ENCODE measurements at regions not wholly inside any gene's neighbourhood (a gene's known extent, or its start where the extent isn't known, plus 50 kb on each side); places are given as distances from the start of the nearest gene placed in this dataset.
A peak's percentile ranks its signal among the peaks of the same experiment; 100 is the strongest.

DNA sequence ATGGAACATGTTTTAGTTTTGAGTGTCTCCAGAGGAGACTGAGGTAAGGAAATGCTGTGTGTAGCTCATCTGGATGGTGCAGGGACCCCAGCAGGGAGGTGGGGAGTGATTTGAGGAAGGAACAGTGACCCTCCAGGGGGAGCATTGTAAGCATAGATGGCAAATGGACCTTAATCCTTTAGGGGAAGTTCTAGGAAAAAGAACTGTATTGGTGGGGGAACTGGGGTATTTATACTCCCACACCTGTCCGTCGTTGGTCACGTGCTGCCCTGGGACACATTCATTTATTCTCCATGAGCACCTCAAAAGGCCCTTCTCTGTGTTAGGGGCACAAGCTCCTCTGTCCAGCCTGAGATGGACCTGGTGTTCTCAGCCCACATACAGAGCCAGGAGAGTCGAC is 233.9 kb upstream of the HDAC4 start:
- FAIRE-seq (no peak), DNase-seq (no peak)
- H3K4me1 ChIP-seq (ENCODE audit: control insufficient read depth in 3 of 3, insufficient read depth in 2 of 3, low read depth in 1 of 3, low read length in 2 of 3): no peaks in the 10 kb centered on the region
- peaks cover 0 to 10% of the 10 kb centered on the region in 2 donors for H3K9me3 ChIP-seq (ENCODE audit: control insufficient read depth in 2 of 2, insufficient read depth in 1 of 2, low read depth in 1 of 2, low read length in 1 of 2)
- H3K27ac ChIP-seq (ENCODE audit: low read depth in 1 of 3, low read length in 2 of 3): no peak overlapping the region
- H3K4me3 ChIP-seq (ENCODE audit: low read depth in 1 of 3, low read length in 3 of 3): no peak overlapping the region
- WGBS, 3 donors: 85 to 96% (median 88%) methylated on average over 4 of the region's 4 CpGs
- H3K27me3 ChIP-seq (ENCODE audit: control insufficient read depth in 3 of 3, insufficient read depth in 3 of 3, low read length in 3 of 3): no peaks in the 10 kb centered on the region
- H3K36me3 ChIP-seq (ENCODE audit: control insufficient read depth in 3 of 3, insufficient read depth in 2 of 3, low read depth in 1 of 3, low read length in 3 of 3): no peaks in the 10 kb centered on the region

DNA sequence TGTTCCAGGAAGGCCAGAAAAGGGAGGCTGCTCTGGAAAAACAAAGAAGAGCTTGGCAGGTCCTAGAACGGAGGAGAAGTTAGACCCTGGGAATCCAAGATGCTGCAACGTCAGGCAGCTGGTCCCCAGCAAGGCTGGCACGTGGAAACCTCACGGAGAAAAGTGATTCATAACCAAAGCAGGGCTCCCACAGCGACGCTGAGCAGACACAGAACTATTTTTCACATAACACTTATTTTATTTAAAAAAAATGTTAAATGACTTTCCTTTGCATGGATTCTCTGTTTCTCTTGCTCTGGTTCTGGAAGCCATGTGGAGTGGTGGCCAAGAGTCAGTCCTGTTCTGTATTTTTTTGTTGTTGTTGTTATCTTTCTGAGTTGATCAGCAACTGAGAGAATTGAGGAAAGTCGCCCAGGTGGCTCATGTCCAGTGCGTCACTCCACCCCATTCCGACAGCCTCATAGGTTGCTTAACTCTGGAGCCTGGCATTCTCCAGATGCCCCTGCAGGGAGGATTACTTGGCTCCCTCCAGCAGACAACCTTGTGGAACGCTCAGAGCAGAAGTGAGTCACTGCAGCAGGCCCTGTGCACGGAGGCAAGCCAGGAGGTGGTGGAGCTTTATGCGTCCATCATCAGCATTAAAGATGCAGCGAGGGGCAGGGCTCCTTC is 229.9 kb upstream of the HDAC4 start:
- no peak for FAIRE-seq
- H3K9me3 ChIP-seq (ENCODE audit: control insufficient read depth in 2 of 2, insufficient read depth in 1 of 2, low read depth in 1 of 2, low read length in 1 of 2): peaks cover 0 to 5% of the 10 kb centered on the region in 2 donors
- H3K27me3 ChIP-seq (ENCODE audit: control insufficient read depth in 3 of 3, insufficient read depth in 3 of 3, low read length in 3 of 3): no peaks in the 10 kb centered on the region
- no peak overlapping the region for H3K27ac ChIP-seq (ENCODE audit: low read depth in 1 of 3, low read length in 2 of 3)
- WGBS, 3 donors: 62 to 68% (median 68%) methylated on average over 13 of the region's 13 CpGs
- H3K4me3 ChIP-seq (ENCODE audit: low read depth in 1 of 3, low read length in 3 of 3): no peak overlapping the region
- no peaks in the 10 kb centered on the region for H3K36me3 ChIP-seq (ENCODE audit: control insufficient read depth in 3 of 3, insufficient read depth in 2 of 3, low read depth in 1 of 3, low read length in 3 of 3)
- DNase-seq: no peak
- no peaks in the 10 kb centered on the region for H3K4me1 ChIP-seq (ENCODE audit: control insufficient read depth in 3 of 3, insufficient read depth in 2 of 3, low read depth in 1 of 3, low read length in 2 of 3)

DNA sequence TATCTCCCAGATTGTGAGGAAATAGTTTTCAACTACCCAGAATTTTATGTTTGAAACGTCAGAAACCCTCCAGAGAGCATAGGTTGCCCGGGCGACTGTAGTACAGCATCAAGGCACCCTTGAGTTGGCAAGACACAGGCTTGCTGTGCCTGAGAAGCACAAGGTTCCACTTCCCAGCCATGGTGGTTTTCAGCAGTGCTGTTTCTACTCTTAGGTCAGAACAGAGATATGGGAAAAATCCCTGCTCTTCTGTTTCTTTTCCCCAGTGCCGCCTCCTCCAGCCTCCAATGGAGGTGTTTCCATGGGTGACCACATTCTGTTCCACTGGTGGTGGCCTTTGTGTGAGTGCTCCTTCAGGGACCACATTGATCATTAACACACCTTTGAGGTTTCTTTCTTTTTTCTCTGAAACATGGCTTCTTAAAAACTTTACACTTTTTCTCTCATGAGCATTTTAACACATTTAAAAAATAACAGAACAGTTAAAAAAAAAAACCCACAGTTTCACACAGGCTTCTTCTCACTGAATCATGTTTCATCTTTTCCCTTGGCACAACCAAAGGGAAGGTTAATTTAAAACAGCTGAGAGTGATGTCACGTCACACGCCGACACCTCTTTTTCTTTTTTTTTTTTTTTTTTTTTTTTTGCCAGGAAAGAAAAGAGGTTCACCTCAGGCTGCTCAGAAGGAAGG is 229.3 kb upstream of the HDAC4 start:
- no peaks in the 10 kb centered on the region for H3K36me3 ChIP-seq (ENCODE audit: control insufficient read depth in 3 of 3, insufficient read depth in 2 of 3, low read depth in 1 of 3, low read length in 3 of 3)
- H3K27ac ChIP-seq (ENCODE audit: low read depth in 1 of 3, low read length in 2 of 3): no peak overlapping the region
- FAIRE-seq (no peak), DNase-seq (no peak)
- H3K9me3 ChIP-seq (ENCODE audit: control insufficient read depth in 2 of 2, insufficient read depth in 1 of 2, low read depth in 1 of 2, low read length in 1 of 2): peaks cover 0 to 5% of the 10 kb centered on the region in 2 donors
- no peaks in the 10 kb centered on the region for H3K27me3 ChIP-seq (ENCODE audit: control insufficient read depth in 3 of 3, insufficient read depth in 3 of 3, low read length in 3 of 3)
- no peak overlapping the region for H3K4me3 ChIP-seq (ENCODE audit: low read depth in 1 of 3, low read length in 3 of 3)
- H3K4me1 ChIP-seq (ENCODE audit: control insufficient read depth in 3 of 3, insufficient read depth in 2 of 3, low read depth in 1 of 3, low read length in 2 of 3): no peaks in the 10 kb centered on the region
- 69 to 87% (median 71%) methylated on average over 7 of the region's 7 CpGs for WGBS, 3 donors

DNA sequence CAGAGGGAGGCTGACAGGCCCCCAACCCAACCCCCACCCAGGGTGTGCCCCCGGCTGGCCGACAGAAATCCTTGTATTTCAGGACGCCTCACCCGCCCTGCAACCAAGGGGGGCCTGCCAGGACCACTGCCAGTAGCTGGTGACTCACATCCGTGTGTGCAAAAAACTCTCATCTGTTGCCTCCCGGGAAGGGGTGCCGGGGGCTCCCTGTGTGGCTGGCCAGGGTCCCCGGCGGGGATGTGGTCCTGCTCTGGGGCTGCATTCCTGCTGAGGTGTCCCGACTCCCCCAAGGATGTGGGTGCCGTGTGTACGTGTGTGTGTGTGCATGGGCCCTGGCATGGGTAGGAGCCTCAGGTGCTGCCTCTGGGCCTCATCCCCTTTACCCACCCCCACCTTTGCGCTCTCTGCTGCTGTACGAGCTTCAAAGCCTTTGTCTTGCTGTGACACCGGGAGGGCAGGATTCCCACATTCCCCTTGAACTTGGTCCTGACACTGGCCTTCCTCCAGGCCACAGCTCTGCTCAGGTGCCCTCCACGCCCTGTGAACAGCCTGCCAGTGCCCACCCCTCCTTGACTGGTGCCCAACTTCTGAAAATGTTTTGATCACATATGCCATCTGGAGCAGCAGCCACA is 226.3 kb upstream of the HDAC4 start:
- no peaks in the 10 kb centered on the region for H3K36me3 ChIP-seq (ENCODE audit: control insufficient read depth in 3 of 3, insufficient read depth in 2 of 3, low read depth in 1 of 3, low read length in 3 of 3)
- H3K4me1 ChIP-seq (ENCODE audit: control insufficient read depth in 3 of 3, insufficient read depth in 2 of 3, low read depth in 1 of 3, low read length in 2 of 3): no peaks in the 10 kb centered on the region
- no peak overlapping the region for H3K27ac ChIP-seq (ENCODE audit: low read depth in 1 of 3, low read length in 2 of 3)
- H3K4me3 ChIP-seq (ENCODE audit: low read depth in 1 of 3, low read length in 3 of 3): no peak overlapping the region
- FAIRE-seq: no peak
- no peaks in the 10 kb centered on the region for H3K27me3 ChIP-seq (ENCODE audit: control insufficient read depth in 3 of 3, insufficient read depth in 3 of 3, low read length in 3 of 3)
- DNase-seq: no peak
- 82 to 87% (median 84%) methylated on average over 16 of the region's 16 CpGs for WGBS, 3 donors
- H3K9me3 ChIP-seq (ENCODE audit: control insufficient read depth in 2 of 2, insufficient read depth in 1 of 2, low read depth in 1 of 2, low read length in 1 of 2): no peaks in the 10 kb centered on the region

DNA sequence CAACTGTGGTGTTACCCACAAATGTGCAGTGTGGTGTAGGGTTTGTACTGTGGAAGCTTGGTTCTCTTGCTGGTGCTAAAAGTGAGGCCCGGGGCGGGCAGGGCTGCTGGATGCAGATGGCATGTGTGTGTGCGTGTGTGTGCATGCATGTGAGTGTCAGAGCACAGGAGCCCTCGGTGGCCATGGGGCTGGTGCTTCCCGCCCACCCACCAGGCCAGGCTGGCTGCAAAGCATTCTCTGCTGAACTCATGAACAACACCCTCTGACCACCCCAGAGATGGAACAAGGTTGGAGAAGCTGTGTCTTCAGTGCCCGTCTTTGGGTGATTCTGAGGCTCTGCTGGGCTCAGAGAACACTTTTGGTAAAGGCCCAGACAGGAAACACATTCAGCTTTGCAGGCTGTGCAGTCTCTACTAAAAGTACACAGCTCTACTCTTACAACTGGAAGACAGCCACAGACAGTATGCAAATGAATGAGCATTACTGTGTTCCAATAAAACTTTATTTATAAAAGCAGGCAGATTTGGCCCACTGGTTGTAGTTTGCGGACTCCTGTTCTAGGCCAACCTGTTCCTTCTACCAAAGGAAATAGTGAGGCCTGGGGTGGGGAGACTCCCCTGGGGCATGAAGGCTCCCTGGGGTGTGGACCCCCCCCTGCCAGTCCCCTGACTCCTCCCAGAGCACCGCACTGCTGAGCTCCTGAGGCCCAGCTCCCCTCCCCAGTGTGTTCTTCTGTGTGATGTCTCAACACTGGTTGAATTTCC is 225.3 kb upstream of the HDAC4 start:
- Histone ChIP-seq H3K27me3 (ENCODE audit: control insufficient read depth in 3 of 3, insufficient read depth in 3 of 3, low read length in 3 of 3) (no peaks in the 10 kb centered on the region), H3K9me3 (ENCODE audit: control insufficient read depth in 2 of 2, insufficient read depth in 1 of 2, low read depth in 1 of 2, low read length in 1 of 2) (no peaks in the 10 kb centered on the region), H3K36me3 (ENCODE audit: control insufficient read depth in 3 of 3, insufficient read depth in 2 of 3, low read depth in 1 of 3, low read length in 3 of 3) (no peaks in the 10 kb centered on the region), H3K27ac (ENCODE audit: low read depth in 1 of 3, low read length in 2 of 3) (peak overlapping the region in 1 of 3 donors; percentile 28), H3K4me3 (ENCODE audit: low read depth in 1 of 3, low read length in 3 of 3) (no peak overlapping the region), H3K4me1 (ENCODE audit: control insufficient read depth in 3 of 3, insufficient read depth in 2 of 3, low read depth in 1 of 3, low read length in 2 of 3) (no peaks in the 10 kb centered on the region)
- FAIRE-seq (no peak), DNase-seq (no peak)
- WGBS, 3 donors: 82 to 89% (median 85%) methylated on average over 8 of the region's 8 CpGs

DNA sequence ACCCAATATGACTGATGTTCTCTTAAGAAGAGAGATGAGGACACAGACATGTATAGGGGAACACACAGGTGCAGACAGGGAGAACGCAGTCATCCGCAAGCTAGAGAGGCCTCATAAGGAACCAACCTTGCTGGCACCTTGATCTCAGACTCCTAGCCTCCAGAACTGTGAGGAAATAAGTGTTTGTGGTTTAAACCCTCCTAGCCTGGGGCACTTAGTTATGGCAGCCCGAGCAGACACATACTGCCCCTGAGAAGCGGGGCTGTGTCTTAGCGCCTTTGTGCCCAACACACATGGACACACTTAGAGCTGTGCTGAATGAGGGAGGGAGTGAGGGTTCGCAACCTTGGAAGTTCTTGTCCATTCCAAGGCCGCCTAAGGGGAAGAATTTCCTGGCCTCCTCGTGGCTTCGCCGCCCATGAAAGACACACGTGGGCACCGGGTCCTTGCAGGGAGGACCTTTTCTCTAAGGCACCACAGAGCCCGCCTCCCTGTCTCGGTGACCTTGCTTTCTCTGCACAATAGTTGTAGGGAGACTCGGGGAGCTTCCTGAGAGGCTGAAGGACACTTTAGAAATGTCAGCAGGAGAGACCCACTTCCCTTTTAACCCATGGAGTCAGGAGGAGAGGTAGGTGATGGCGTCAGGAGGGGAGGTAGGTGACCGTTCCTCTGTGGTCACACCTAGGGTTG is 224.5 kb upstream of the HDAC4 start:
- Histone ChIP-seq H3K9me3 (ENCODE audit: control insufficient read depth in 2 of 2, insufficient read depth in 1 of 2, low read depth in 1 of 2, low read length in 1 of 2) (no peaks in the 10 kb centered on the region), H3K27ac (ENCODE audit: low read depth in 1 of 3, low read length in 2 of 3) (no peak overlapping the region), H3K4me1 (ENCODE audit: control insufficient read depth in 3 of 3, insufficient read depth in 2 of 3, low read depth in 1 of 3, low read length in 2 of 3) (no peaks in the 10 kb centered on the region), H3K27me3 (ENCODE audit: control insufficient read depth in 3 of 3, insufficient read depth in 3 of 3, low read length in 3 of 3) (no peaks in the 10 kb centered on the region), H3K36me3 (ENCODE audit: control insufficient read depth in 3 of 3, insufficient read depth in 2 of 3, low read depth in 1 of 3, low read length in 3 of 3) (no peaks in the 10 kb centered on the region), H3K4me3 (ENCODE audit: low read depth in 1 of 3, low read length in 3 of 3) (no peak overlapping the region)
- 93 to 95% (median 93%) methylated on average over 17 of the region's 17 CpGs for WGBS, 3 donors
- FAIRE-seq (no peak), DNase-seq (no peak)

DNA sequence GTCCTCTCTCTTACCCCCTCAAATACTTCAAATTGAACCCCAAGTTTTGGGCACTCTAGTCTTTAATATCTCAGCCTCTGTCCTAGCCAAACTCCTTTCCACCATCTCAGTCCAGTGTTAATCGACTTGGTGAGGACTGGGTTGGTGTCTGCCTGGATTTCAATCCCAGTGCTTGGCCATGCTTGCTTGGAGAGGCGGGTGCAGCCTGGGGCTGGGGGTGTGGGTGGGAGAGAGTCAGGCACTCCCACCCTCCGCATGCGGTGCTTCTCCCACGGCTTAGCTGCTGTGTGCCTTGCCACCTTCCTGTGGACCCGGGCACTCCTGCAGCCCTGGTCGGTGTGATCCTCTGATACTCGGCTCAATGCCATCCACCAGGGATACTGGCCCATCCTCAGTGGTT is 220.8 kb upstream of the HDAC4 start:
- no peak overlapping the region for H3K4me3 ChIP-seq (ENCODE audit: low read depth in 1 of 3, low read length in 3 of 3)
- H3K27me3 ChIP-seq (ENCODE audit: control insufficient read depth in 3 of 3, insufficient read depth in 3 of 3, low read length in 3 of 3): no peaks in the 10 kb centered on the region
- H3K4me1 ChIP-seq (ENCODE audit: control insufficient read depth in 3 of 3, insufficient read depth in 2 of 3, low read depth in 1 of 3, low read length in 2 of 3): no peaks in the 10 kb centered on the region
- DNase-seq: no peak
- H3K9me3 ChIP-seq (ENCODE audit: control insufficient read depth in 2 of 2, insufficient read depth in 1 of 2, low read depth in 1 of 2, low read length in 1 of 2): peaks cover 0 to 3% of the 10 kb centered on the region in 2 donors
- no peaks in the 10 kb centered on the region for H3K36me3 ChIP-seq (ENCODE audit: control insufficient read depth in 3 of 3, insufficient read depth in 2 of 3, low read depth in 1 of 3, low read length in 3 of 3)
- WGBS, 3 donors: 88 to 95% (median 92%) methylated on average over 8 of the region's 8 CpGs
- no peak overlapping the region for H3K27ac ChIP-seq (ENCODE audit: low read depth in 1 of 3, low read length in 2 of 3)
- no peak for FAIRE-seq

DNA sequence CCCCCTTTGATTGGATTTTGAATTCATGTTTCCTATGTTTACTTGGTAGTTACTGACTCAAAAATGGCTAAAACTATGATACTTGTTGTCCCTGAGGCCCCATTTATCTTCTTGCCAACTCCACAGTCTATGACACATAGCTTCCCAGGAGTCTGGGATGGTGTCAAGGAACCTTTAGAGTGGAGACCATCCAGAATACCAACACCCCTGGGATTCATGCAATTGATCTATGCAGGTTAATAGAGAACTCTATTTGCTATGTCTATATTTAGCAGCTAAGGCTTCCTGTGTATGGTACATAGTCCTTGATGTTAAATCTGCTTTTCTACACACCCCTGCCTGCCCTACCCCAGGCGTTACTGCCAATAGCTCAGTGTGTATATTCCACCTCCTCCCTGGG is 218.5 kb upstream of the HDAC4 start:
- FAIRE-seq (no peak), DNase-seq (no peak)
- peaks cover 0 to 3% of the 10 kb centered on the region in 2 donors for H3K9me3 ChIP-seq (ENCODE audit: control insufficient read depth in 2 of 2, insufficient read depth in 1 of 2, low read depth in 1 of 2, low read length in 1 of 2)
- no peak overlapping the region for H3K27ac ChIP-seq (ENCODE audit: low read depth in 1 of 3, low read length in 2 of 3)
- H3K27me3 ChIP-seq (ENCODE audit: control insufficient read depth in 3 of 3, insufficient read depth in 3 of 3, low read length in 3 of 3): no peaks in the 10 kb centered on the region
- no peaks in the 10 kb centered on the region for H3K36me3 ChIP-seq (ENCODE audit: control insufficient read depth in 3 of 3, insufficient read depth in 2 of 3, low read depth in 1 of 3, low read length in 3 of 3)
- no peak overlapping the region for H3K4me3 ChIP-seq (ENCODE audit: low read depth in 1 of 3, low read length in 3 of 3)
- H3K4me1 ChIP-seq (ENCODE audit: control insufficient read depth in 3 of 3, insufficient read depth in 2 of 3, low read depth in 1 of 3, low read length in 2 of 3): no peaks in the 10 kb centered on the region
- WGBS, 3 donors: 62 to 91% (median 72%) methylated on average over 1 of the region's 1 CpG

Data from small intestine (tissue), 7 donors.